H1 (cell line): ENCODE measurements at regions not wholly inside any gene's neighbourhood (a gene's known extent, or its start where the extent isn't known, plus 50 kb on each side); places are given as distances from the start of the nearest gene placed in this dataset.

Source experiments
- POLR2A ChIP-seq, 2 experiments: IDR thresholded peaks; 1 replicate in 1 of 2; 2 replicates in 1 of 2; pipeline ENCODE4 v1.6.1; 2011; ENCODE audit warnings: low read depth in 2 of 2, low read length in 2 of 2, mild to moderate bottlenecking in 2 of 2; ENCODE audit errors: control extremely low read depth in 1 of 2
- TF ChIP-seq, protein P1 (sequence below): IDR thresholded peaks from 2 replicates; pipeline ENCODE4 v1.6.1; 2012; ENCODE audit warnings: low read length, inconsistent platforms

DNA sequence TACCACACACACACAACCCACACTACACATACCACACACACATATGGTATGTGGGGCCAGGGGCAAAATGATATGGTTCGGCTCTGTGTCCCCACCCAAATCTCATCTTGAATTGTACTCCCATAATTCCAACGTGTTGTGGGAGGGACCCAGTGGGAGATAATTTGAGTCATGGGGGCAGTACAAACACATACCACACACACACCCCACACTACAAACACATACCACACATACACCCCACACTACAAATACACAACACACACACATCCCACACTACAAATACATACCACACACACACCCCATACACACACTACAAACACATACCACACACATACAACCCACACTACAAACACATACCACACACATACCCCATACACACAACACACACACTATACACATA lies 117.8 kb downstream of the TTC32 start:
- no peak for TF ChIP-seq POLR2A (IDR thresholded peaks at IDR 0.05; ENCODE audit: control extremely low read depth in 1 of 2, low read depth in 2 of 2, low read length in 2 of 2)
- TF ChIP-seq, protein P1, sequence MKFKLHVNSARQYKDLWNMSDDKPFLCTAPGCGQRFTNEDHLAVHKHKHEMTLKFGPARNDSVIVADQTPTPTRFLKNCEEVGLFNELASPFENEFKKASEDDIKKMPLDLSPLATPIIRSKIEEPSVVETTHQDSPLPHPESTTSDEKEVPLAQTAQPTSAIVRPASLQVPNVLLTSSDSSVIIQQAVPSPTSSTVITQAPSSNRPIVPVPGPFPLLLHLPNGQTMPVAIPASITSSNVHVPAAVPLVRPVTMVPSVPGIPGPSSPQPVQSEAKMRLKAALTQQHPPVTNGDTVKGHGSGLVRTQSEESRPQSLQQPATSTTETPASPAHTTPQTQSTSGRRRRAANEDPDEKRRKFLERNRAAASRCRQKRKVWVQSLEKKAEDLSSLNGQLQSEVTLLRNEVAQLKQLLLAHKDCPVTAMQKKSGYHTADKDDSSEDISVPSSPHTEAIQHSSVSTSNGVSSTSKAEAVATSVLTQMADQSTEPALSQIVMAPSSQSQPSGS: no peak
